HEK293T (cell line): ENCODE measurements at regions not wholly inside any gene's neighbourhood (a gene's known extent, or its start where the extent isn't known, plus 50 kb on each side); places are given as distances from the start of the nearest gene placed in this dataset.

Experiments used
- CTCF ChIA-PET: fragments of 350-600 bp; formaldehyde crosslinking; extraction: SDS; loops from one replicate; lab custom pipeline; 2021; ENCODE audit warnings: antibody characterized with exemption, inconsistent platforms; lab: Yijun Ruan, JAX
- POLR2A ChIA-PET: fragments of 350-600 bp; formaldehyde crosslinking; extraction: SDS; loops from one replicate; lab custom pipeline; 2020; ENCODE audit warnings: antibody characterized with exemption, inconsistent platforms; lab: Yijun Ruan, JAX
- DNase-seq: peaks from one replicate; pipeline ENCODE4 v3.0.0; 2012; ENCODE audit warnings: mixed read lengths; ENCODE audit errors: extremely low spot score
- ARNT ChIP-seq: fragments of 450-650 bp; IDR thresholded peaks from 2 replicates; pipeline ENCODE4 v1.6.1; 2017; ENCODE audit warnings: mild to moderate bottlenecking
- BHLHE40 ChIP-seq: fragments of 450-650 bp; IDR thresholded peaks from 2 replicates; pipeline ENCODE4 v1.6.1; 2016; ENCODE audit warnings: mild to moderate bottlenecking, moderate library complexity, borderline replicate concordance
- CTBP1 ChIP-seq: fragments of 450-650 bp; IDR thresholded peaks from 2 replicates; pipeline ENCODE4 v1.6.1; 2016; ENCODE audit warnings: borderline replicate concordance
- ELF4 ChIP-seq: fragments of 450-650 bp; IDR thresholded peaks from 2 replicates; pipeline ENCODE4 v1.6.1; 2017; ENCODE audit warnings: antibody characterized with exemption
- FOXA1 ChIP-seq: fragments of 450-650 bp; IDR thresholded peaks from 2 replicates; pipeline ENCODE4 v1.6.1; 2016; ENCODE audit warnings: mild to moderate bottlenecking
- FOXK2 ChIP-seq: fragments of 450-650 bp; IDR thresholded peaks from 2 replicates; pipeline ENCODE4 v1.6.1; 2016; ENCODE audit warnings: mild to moderate bottlenecking
- FOXM1 ChIP-seq: fragments of 450-650 bp; IDR thresholded peaks from 2 replicates; pipeline ENCODE4 v1.6.1; 2017; ENCODE audit warnings: mild to moderate bottlenecking, borderline replicate concordance
- HDGF ChIP-seq: fragments of 450-650 bp; IDR thresholded peaks from 2 replicates; pipeline ENCODE4 v1.6.1; 2017; ENCODE audit warnings: antibody characterized with exemption, borderline replicate concordance
- L3MBTL2 ChIP-seq: fragments of 450-650 bp; conservative IDR thresholded peaks from 2 replicates; pipeline ENCODE4 v1.6.1; 2016; ENCODE audit warnings: mild to moderate bottlenecking
- LEF1 ChIP-seq: fragments of 450-650 bp; IDR thresholded peaks from 2 replicates; pipeline ENCODE4 v1.6.1; 2017; ENCODE audit warnings: mild to moderate bottlenecking, borderline replicate concordance
- NFRKB ChIP-seq: fragments of 450-650 bp; IDR thresholded peaks from 2 replicates; pipeline ENCODE4 v1.6.1; 2016; ENCODE audit warnings: mild to moderate bottlenecking, moderate library complexity
- SP1 ChIP-seq: fragments of 450-650 bp; IDR thresholded peaks from 2 replicates; pipeline ENCODE4 v1.6.1; 2017
- SUZ12 ChIP-seq: fragments of 450-650 bp; IDR thresholded peaks from 2 replicates; pipeline ENCODE4 v1.6.1; 2016; ENCODE audit warnings: mild to moderate bottlenecking
- TARDBP ChIP-seq: fragments of 450-650 bp; IDR thresholded peaks from 2 replicates; pipeline ENCODE4 v1.6.1; 2016
- ZNF384 ChIP-seq: fragments of 450-650 bp; IDR thresholded peaks from 2 replicates; pipeline ENCODE4 v1.6.1; 2016
- TF ChIP-seq, protein P1 (sequence below): fragments of 450-650 bp; IDR thresholded peaks from 2 replicates; pipeline ENCODE4 v1.6.1; 2016

DNA sequence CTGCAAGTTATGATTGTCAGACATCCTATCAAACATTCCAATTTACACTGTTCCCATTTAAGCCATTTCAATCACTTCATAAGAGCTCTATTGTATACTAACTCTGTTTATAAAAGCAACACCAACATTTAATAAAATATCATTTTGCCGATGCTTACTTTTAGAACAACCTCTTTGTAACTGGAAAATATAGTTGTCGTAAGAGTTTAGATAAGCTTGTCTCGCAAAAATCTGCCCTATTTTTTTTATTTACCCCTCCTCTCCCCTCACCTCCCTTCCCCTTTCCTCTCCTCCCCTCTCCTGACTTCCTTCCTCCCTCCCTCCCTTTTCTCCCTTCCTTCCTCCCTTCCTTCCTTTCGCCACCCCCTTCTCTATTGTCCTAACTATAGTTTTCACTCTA lies 105.7 kb upstream of the PEX5L start:
- CTCF ChIA-PET = no interaction called here
- POLR2A ChIA-PET = no interaction called here

DNA sequence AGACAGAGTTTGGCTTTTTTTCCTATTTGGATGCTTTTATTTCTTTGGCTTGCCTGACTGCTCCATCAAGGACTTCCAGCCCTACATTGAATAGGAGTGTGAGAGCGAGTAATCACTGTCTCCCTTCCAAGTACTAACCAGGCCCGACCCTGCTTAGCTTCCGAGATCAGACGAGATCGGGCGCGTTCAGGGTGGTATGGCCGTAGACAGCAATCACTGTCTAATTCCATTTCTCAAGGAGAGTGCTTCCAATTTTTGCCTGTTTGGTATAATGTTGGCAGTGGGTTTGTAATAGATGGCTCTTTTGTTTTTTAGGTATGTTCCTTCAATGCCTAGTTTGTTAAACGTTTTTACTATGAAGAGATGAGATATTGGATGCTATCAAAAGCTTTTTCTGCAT lies 125.0 kb upstream of the PEX5L start:
- POLR2A ChIA-PET = no interaction called here
- TF ChIP-seq CTBP1 = no peak
- TF ChIP-seq ARNT = no peak
- no peak for TF ChIP-seq BHLHE40
- no peak for TF ChIP-seq NFRKB
- no peak for TF ChIP-seq ZNF384
- TF ChIP-seq HDGF = no peak
- no peak for TF ChIP-seq L3MBTL2
- TF ChIP-seq, protein P1, sequence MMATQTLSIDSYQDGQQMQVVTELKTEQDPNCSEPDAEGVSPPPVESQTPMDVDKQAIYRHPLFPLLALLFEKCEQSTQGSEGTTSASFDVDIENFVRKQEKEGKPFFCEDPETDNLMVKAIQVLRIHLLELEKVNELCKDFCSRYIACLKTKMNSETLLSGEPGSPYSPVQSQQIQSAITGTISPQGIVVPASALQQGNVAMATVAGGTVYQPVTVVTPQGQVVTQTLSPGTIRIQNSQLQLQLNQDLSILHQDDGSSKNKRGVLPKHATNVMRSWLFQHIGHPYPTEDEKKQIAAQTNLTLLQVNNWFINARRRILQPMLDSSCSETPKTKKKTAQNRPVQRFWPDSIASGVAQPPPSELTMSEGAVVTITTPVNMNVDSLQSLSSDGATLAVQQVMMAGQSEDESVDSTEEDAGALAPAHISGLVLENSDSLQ = no peak
- no peak for TF ChIP-seq LEF1
- no peak for TF ChIP-seq TARDBP
- no peak for TF ChIP-seq FOXK2
- TF ChIP-seq SP1 = no peak
- CTCF ChIA-PET = no interaction called here
- no peak for DNase-seq

More for the DNA sequence above, 105.7 kb upstream of the PEX5L start:
- TF ChIP-seq SUZ12 = no peak
- TF ChIP-seq NFRKB = no peak
- TF ChIP-seq, protein P1 = no peak
- no peak for TF ChIP-seq ELF4
- TF ChIP-seq LEF1 = no peak
- no peak for TF ChIP-seq ARNT
- no peak for DNase-seq

DNA sequence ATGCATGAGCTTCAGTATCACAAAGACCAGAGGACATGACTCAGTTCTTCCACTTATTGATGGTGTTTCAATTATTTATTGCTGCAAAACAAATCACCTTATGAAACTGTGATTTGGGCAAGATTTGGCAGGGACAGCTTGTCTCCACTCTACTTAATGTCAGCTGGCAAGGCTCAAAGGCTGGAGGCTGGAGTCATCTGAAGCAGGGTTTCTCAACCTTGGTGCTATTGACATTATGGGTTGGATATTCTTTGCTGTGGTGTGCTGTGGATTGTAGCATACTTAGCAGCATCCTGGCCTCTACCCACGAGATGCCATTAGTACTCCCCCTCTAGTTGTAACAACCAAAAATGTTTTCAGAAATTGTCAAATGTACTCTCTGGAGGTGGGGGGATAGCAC lies 138.8 kb upstream of the PEX5L start:
- no peak for TF ChIP-seq FOXM1
- TF ChIP-seq LEF1 = no peak
- TF ChIP-seq ARNT = no peak
- no peak for TF ChIP-seq SUZ12
- no peak for TF ChIP-seq NFRKB
- TF ChIP-seq HDGF = no peak
- no peak for TF ChIP-seq CTBP1
- no peak for TF ChIP-seq L3MBTL2
- no peak for TF ChIP-seq SP1
- TF ChIP-seq TARDBP = no peak
- no peak for TF ChIP-seq ELF4
- TF ChIP-seq, protein P1 = no peak
- TF ChIP-seq FOXA1 = no peak
- TF ChIP-seq ZNF384 = no peak
- TF ChIP-seq BHLHE40 = no peak
- no peak for TF ChIP-seq FOXK2
- POLR2A ChIA-PET = no interaction called here
- no peak for DNase-seq
- CTCF ChIA-PET = no interaction called here

DNA sequence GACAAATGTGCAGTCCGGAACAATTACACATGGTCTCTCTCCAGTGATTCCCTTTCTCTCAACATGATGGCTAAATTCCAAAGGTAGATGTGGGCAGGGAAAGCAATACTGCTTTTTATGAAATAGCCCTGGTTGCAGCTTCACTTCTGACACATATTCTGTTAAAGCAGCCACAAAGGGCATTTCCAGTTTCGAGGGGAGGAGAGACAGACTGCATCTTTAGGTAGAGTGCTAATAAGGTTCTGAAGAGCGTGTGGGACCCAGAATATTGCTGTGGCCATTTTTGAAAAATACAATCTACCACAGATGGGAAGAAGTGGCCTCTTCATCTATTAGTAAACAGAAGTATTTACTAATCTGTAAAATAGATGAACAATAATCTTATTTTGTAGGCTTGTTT lies 139.3 kb upstream of the PEX5L start:
- ChIA-PET CTCF (no interaction called here), POLR2A (no interaction called here)
- TF ChIP-seq SP1 = no peak
- no peak for TF ChIP-seq NFRKB
- TF ChIP-seq CTBP1 = no peak
- no peak for TF ChIP-seq FOXK2
- no peak for TF ChIP-seq TARDBP
- no peak for TF ChIP-seq ELF4
- no peak for TF ChIP-seq BHLHE40
- TF ChIP-seq L3MBTL2 = no peak
- no peak for TF ChIP-seq HDGF
- no peak for TF ChIP-seq FOXM1
- TF ChIP-seq, protein P1 = no peak
- no peak for TF ChIP-seq ARNT
- no peak for TF ChIP-seq ZNF384
- no peak for TF ChIP-seq SUZ12
- DNase-seq = no peak

DNA sequence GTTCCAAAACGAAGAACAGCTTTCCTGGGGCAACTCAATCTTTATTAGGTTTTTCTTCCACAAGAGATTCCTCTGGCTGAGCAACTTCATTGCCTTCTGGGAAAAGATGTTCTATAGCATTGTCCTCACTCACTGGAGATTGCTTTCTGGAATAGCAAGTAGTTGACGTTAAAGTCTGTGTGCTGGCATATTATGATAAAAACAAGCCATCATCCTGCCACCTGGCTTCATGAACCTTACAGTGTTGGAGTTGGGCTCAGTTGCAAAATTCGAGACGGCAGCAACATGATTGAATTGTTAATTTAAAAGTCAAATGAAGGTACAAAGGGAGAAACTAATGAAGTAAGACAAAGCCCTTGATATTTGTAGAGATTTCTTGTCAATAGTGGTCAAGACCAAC lies 140.5 kb upstream of the PEX5L start:
- TF ChIP-seq LEF1 (no peak), NFRKB (no peak), BHLHE40 (no peak), TARDBP (no peak), FOXM1 (no peak), ELF4 (no peak), L3MBTL2 (no peak), SUZ12 (no peak), SP1 (no peak), ZNF384 (no peak), ARNT (no peak), FOXA1 (no peak), HDGF (no peak), FOXK2 (no peak), CTBP1 (no peak)
- TF ChIP-seq, protein P1 = no peak
- DNase-seq = no peak
- ChIA-PET CTCF (no interaction called here), POLR2A (no interaction called here)

DNA sequence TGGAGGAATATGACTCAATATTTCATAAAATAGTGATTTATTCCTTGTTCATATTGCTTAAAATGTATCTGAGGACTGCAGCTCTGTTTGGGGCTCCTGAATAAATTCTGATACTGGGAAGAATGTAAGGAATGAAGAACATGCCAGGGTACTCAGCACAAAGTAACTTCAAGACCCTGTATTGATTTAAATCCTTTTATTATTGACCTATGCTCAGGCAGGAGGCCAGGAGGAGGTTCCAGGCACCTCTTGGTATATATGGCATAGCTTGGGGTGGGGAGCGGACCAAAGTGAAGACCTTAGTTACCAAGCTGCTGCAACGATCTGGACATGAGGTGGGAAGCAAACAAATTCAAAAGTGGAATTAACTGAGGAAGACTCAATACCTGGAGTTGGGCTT lies 142.8 kb upstream of the PEX5L start:
- ChIA-PET POLR2A (no interaction called here), CTCF (no interaction called here)
- DNase-seq = no peak
- TF ChIP-seq BHLHE40 (no peak), FOXA1 (no peak), ELF4 (no peak), TARDBP (no peak), SP1 (no peak), L3MBTL2 (no peak), LEF1 (no peak), NFRKB (no peak), ZNF384 (no peak), CTBP1 (no peak), FOXK2 (no peak), ARNT (no peak), SUZ12 (no peak), HDGF (no peak), FOXM1 (no peak)
- TF ChIP-seq, protein P1 = no peak
